CD4-positive, alpha-beta memory T cell (primary cell): ENCODE measurements at regions not wholly inside any gene's neighbourhood (a gene's known extent, or its start where the extent isn't known, plus 50 kb on each side); places are given as distances from the start of the nearest gene placed in this dataset.

ENCODE experiments used
- CTCF ChIA-PET: fragments of 350-600 bp; sonication (Branson Sonifier 250); formaldehyde crosslinking; loops from one replicate; lab custom pipeline; 2021; ENCODE audit warnings: inconsistent platforms; ENCODE audit not compliant: partially characterized antibody; lab: Charles Lee
- POLR2A ChIA-PET: fragments of 350-600 bp; sonication (Branson Sonifier 250); formaldehyde crosslinking; loops from one replicate; lab custom pipeline; 2021; ENCODE audit not compliant: partially characterized antibody; lab: Charles Lee
- DNase-seq, 5 donors: peaks; one replicate each; pipeline versions ENCODE4 v3.0.0 to v3.0.0-alpha.2; 2020 to 2022; ENCODE audit warnings: mixed read lengths in 1 of 5
- H3K27ac ChIP-seq: one replicate; pipeline ENCODE4 v1.7.0; 2013; ENCODE audit warnings: low read depth, low read length
- H3K27me3 ChIP-seq: 2 replicates; pipeline ENCODE4 v1.7.0; 2013; ENCODE audit warnings: mild to moderate bottlenecking, low read length, moderate library complexity; ENCODE audit not compliant: insufficient read depth
- H3K36me3 ChIP-seq: 2 replicates; pipeline ENCODE4 v1.7.0; 2013; ENCODE audit warnings: mild to moderate bottlenecking, low read length, moderate library complexity; ENCODE audit not compliant: insufficient read depth
- H3K4me1 ChIP-seq: 2 replicates; pipeline ENCODE4 v1.7.0; 2013; ENCODE audit warnings: mild to moderate bottlenecking, low read length, moderate library complexity; ENCODE audit not compliant: insufficient read depth
- H3K4me3 ChIP-seq, 2 donors: one replicate each; pipeline ENCODE4 v1.7.0; 2013; ENCODE audit warnings: low read length in 2 of 2, mild to moderate bottlenecking in 1 of 2
- H3K9me3 ChIP-seq, 2 donors: one replicate each; pipeline ENCODE4 v1.7.0; 2013; ENCODE audit warnings: low read length in 2 of 2, control low read depth in 1 of 2; ENCODE audit not compliant: control insufficient read depth in 1 of 2
- H3K27ac Mint-ChIP-seq, 7 donors: one replicate each; pipeline ENCODE4 v1.8.0; 2020 to 2021; ENCODE audit warnings: mixed read lengths in 7 of 7, mild to moderate bottlenecking in 6 of 7, inconsistent platforms in 3 of 7, moderate library complexity in 3 of 7
- H3K27me3 Mint-ChIP-seq, 2 donors: one replicate each; pipeline ENCODE4 v1.8.0; 2020 to 2021; ENCODE audit warnings: mixed read lengths in 2 of 2
- H3K36me3 Mint-ChIP-seq, 2 donors: one replicate each; pipeline ENCODE4 v1.8.0; 2020 to 2021; ENCODE audit warnings: mixed read lengths in 2 of 2, inconsistent platforms in 1 of 2, mild to moderate bottlenecking in 1 of 2
- H3K4me1 Mint-ChIP-seq, 4 donors: one replicate each; pipeline ENCODE4 v1.8.0; 2020 to 2021; ENCODE audit warnings: mixed read lengths in 4 of 4, mild to moderate bottlenecking in 1 of 4
- H3K4me3 Mint-ChIP-seq, 8 donors: one replicate each; pipeline ENCODE4 v1.8.0; 2020 to 2021; ENCODE audit warnings: mixed read lengths in 8 of 8, mild to moderate bottlenecking in 7 of 8, moderate library complexity in 6 of 8, inconsistent platforms in 3 of 8
- H3K9me3 Mint-ChIP-seq, 8 donors: one replicate each; pipeline ENCODE4 v1.8.0; 2020 to 2021; ENCODE audit warnings: mixed read lengths in 8 of 8, mild to moderate bottlenecking in 5 of 8, inconsistent platforms in 3 of 8, moderate library complexity in 1 of 8
- intact Hi-C: fragments of 100-400 bp; cut with micrococcal nuclease; formaldehyde crosslinking; loops from one replicate; pipeline ENCODE4 v1.15.1; 2023

DNA sequence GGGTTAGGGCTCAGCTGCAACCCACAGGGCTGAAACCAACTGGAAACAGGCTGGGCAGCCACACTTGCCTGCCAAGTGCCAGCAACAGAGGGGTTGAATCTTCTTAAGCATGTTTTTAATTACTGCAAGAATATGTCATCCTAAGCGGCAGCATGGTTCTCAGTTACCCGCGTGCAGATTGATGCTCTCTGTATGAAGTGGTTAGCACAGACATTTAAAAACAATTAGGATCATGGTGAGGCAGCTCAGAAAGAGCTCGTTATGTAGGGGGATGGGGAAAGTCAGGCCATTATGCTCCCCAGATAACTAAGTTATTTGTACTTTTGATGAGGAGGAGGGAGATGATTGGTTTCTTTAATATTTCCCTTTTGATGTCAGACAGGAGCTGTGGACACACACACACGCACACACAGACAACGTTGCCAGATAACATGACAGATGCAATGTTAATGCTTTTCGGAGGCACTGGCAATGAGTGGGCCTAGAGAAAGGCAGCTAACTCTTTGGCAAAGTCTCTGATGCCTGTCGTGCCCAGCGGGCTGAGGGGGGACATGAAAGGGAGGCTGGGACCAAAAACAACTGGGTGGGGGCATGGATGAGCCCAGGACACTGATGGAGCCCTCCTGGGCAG, 389.7 kb downstream of the NXPE2 start:
- Histone ChIP-seq H3K27me3 (no peaks in the 10 kb centered on the region), H3K9me3 (no peaks in the 10 kb centered on the region), H3K4me3 (no peak overlapping the region), H3K36me3 (no peaks in the 10 kb centered on the region), H3K4me1 (no peaks in the 10 kb centered on the region), H3K27ac (no peak overlapping the region)
- no peak overlapping the region for H3K4me3 Mint-ChIP-seq
- peaks cover 0 to 5% (median 0%) of the 10 kb centered on the region in 8 donors for H3K9me3 Mint-ChIP-seq
- no peaks in the 10 kb centered on the region for H3K36me3 Mint-ChIP-seq
- intact Hi-C loops, result no loop called here
- POLR2A ChIA-PET, result no interaction called here
- no peak overlapping the region for H3K27ac Mint-ChIP-seq
- no peak for DNase-seq
- CTCF ChIA-PET, result no interaction called here
- H3K4me1 Mint-ChIP-seq, result no peaks in the 10 kb centered on the region
- H3K27me3 Mint-ChIP-seq, result no peaks in the 10 kb centered on the region

DNA sequence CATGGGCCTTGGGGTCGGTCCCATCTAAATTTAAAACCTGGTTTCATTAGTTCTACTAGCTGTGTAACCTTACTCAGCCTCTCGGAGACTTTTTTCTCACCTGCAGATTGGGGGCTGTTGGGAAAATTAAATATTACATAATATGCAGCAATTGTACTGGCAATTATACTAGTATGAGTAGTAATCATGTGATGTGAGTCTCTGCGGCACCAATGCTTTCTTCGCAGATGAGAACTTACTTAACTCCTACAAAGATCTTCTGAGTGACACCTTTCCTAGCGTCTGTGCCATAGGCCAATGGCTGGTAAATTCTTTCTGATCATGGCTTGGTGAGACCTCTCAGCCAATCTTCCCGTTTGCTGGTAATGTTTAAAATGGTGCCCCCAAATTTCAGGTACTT, 391.3 kb downstream of the NXPE2 start:
- POLR2A ChIA-PET, result no interaction called here
- Mint-ChIP-seq H3K36me3 (no peaks in the 10 kb centered on the region), H3K9me3 (peaks cover 0 to 5% (median 0%) of the 10 kb centered on the region in 8 donors), H3K4me1 (no peaks in the 10 kb centered on the region), H3K27ac (no peak overlapping the region), H3K27me3 (no peaks in the 10 kb centered on the region), H3K4me3 (no peak overlapping the region)
- DNase-seq, result no peak
- Histone ChIP-seq H3K27ac (no peak overlapping the region), H3K4me3 (no peak overlapping the region), H3K27me3 (no peaks in the 10 kb centered on the region), H3K9me3 (no peaks in the 10 kb centered on the region), H3K4me1 (no peaks in the 10 kb centered on the region), H3K36me3 (no peaks in the 10 kb centered on the region)
- intact Hi-C loops, result no loop called here
- CTCF ChIA-PET, result no interaction called here

DNA sequence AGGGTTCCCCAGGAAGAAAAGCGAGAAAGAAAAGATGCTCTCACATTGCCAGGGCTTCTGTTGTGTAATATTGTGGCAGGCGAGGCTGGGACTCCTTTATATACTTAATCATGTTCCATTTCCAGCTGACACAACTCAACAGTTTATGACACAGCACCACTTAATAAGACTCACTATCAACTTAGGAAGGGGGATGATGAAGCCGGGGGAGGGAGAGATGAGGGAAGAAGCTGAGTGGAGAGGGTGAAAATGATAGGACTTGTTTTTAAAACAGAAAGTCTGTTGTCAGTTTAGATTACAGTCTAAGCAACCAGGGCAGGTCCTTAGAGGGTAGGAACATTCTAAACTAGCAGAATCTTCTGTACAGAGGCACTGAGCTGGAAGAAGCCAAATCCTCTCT, 397.0 kb downstream of the NXPE2 start:
- H3K27me3 ChIP-seq, result no peaks in the 10 kb centered on the region
- intact Hi-C loops, result no loop called here
- Mint-ChIP-seq H3K4me1 (no peaks in the 10 kb centered on the region), H3K9me3 (peaks cover 0 to 5% (median 0%) of the 10 kb centered on the region in 8 donors), H3K4me3 (no peak overlapping the region), H3K36me3 (no peaks in the 10 kb centered on the region), H3K27me3 (no peaks in the 10 kb centered on the region), H3K27ac (no peak overlapping the region)
- ChIA-PET POLR2A (no interaction called here), CTCF (no interaction called here)
- H3K9me3 ChIP-seq, result no peaks in the 10 kb centered on the region
- H3K4me1 ChIP-seq, result no peaks in the 10 kb centered on the region
- DNase-seq, result no peak
- no peak overlapping the region for H3K4me3 ChIP-seq
- H3K36me3 ChIP-seq, result no peaks in the 10 kb centered on the region
- no peak overlapping the region for H3K27ac ChIP-seq

DNA sequence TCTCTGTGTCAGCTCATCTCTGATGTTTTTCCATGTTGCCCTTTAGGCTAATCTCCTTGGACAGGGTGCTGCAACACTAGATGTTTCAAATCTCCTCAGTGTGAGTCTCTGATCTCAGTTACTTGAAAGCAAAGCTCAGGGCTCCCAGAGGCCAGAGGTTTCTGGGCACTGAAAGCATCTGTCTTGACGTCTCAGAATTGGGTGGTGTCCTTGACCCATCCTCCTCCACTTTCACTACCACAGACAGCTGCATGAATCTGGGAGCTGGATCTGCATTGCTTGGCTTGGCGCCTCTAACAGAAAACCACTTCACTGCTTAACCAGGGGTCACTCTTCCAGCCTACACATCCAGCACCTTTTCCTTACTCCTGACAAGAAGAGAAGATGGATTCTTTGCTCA, 399.4 kb downstream of the NXPE2 start:
- H3K27me3 ChIP-seq, result no peaks in the 10 kb centered on the region
- H3K4me3 Mint-ChIP-seq, result no peak overlapping the region
- no peak overlapping the region for H3K27ac ChIP-seq
- no peaks in the 10 kb centered on the region for H3K36me3 ChIP-seq
- H3K4me1 Mint-ChIP-seq, result no peaks in the 10 kb centered on the region
- H3K27me3 Mint-ChIP-seq, result no peaks in the 10 kb centered on the region
- H3K9me3 ChIP-seq, result no peaks in the 10 kb centered on the region
- H3K36me3 Mint-ChIP-seq, result no peaks in the 10 kb centered on the region
- CTCF ChIA-PET, result no interaction called here
- H3K27ac Mint-ChIP-seq, result no peak overlapping the region
- H3K9me3 Mint-ChIP-seq, result peaks cover 0 to 5% (median 0%) of the 10 kb centered on the region in 8 donors
- intact Hi-C loops, result no loop called here
- POLR2A ChIA-PET, result no interaction called here
- no peak for DNase-seq
- H3K4me3 ChIP-seq, result no peak overlapping the region
- H3K4me1 ChIP-seq, result no peaks in the 10 kb centered on the region

DNA sequence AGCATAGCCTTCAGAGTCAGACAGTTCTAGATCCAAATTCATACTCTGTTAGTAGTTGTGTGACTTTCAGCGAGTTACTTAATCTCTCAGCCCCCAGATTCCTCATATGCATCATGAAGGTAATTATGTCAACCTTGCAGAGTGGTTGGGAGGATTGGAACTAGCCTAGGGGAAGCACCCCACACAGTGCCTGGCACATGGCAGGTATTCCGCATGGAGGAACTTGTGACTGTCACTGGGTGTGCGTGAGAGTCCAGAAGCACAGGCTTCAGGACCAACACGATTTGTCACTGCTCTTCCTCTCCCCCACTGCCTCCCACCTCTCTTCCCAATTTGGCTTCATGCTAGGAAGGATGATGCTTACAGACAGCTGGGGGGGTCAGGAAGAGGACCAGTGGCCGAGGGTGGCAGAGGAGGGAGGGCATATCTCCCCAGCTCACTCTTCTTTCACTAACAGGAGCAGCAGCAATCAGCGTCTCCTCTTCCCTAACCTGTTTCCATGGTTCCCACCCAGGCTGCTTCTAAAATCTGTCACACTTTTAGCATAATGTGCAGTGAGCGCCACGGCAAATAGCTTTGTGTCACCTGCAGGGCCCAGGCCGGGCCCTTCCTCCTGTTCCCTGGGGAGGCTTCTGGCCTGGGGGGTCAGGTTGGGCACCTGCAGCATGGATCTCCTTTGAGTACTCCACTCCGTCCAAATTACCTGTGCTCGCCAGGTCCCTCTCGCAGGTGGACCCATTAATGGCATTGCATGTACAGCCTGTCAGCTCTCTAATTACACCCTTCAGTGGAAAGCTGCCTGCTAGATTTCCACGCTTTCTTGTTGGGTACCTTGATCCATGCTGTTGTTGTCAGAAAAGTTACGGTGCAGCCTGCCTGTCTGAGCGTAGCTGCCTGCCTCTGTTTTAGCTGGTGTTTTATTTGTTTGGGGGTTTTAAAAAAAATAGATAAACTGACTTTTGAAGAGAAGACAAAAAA, 400.4 kb downstream of the NXPE2 start:
- no peaks in the 10 kb centered on the region for H3K9me3 ChIP-seq
- no peaks in the 10 kb centered on the region for H3K4me1 ChIP-seq
- CTCF ChIA-PET, result no interaction called here
- no peak overlapping the region for H3K4me3 Mint-ChIP-seq
- intact Hi-C loops, result no loop called here
- no peaks in the 10 kb centered on the region for H3K4me1 Mint-ChIP-seq
- H3K9me3 Mint-ChIP-seq, result peaks cover 0 to 5% (median 0%) of the 10 kb centered on the region in 8 donors
- no peak overlapping the region for H3K4me3 ChIP-seq
- no peak for DNase-seq
- H3K27ac Mint-ChIP-seq, result no peak overlapping the region
- H3K27me3 Mint-ChIP-seq, result no peaks in the 10 kb centered on the region
- POLR2A ChIA-PET, result no interaction called here
- H3K36me3 ChIP-seq, result no peaks in the 10 kb centered on the region
- no peaks in the 10 kb centered on the region for H3K27me3 ChIP-seq
- H3K36me3 Mint-ChIP-seq, result no peaks in the 10 kb centered on the region
- no peak overlapping the region for H3K27ac ChIP-seq

DNA sequence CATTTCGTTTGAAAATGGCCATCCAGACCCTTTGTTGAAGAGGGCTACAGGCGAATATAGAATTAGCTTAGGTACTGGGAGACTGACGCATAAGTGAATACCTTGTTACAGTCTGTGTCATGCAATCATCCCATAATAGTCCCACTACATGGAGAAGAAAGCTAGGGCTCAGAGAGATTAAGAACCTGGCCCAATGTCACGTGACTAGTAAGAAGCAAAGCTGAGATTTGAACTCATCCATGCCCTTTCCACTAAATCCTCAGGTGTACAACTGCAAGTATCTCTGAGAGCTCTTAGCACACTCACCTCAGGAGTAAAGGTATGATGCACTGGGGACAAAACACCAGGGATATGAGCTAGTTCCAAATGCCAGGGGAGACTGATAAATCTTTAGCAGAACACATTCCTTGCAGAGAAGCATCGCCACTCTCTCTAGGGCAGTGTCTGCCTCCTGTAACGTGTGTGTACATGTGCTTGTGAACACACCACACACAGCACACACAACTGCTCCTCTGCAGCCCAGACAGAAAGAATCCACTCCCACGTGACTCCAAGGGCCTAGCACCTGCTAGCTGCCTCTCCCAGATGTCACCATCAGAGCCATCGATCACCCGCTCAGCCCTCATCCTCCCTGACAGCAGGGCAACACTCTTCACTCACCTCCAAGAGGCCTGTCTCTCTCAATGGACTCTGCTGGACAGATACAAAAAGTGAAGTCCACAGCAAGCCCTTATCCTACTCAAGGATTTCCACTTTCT, 402.8 kb downstream of the NXPE2 start:
- Histone ChIP-seq H3K36me3 (no peaks in the 10 kb centered on the region), H3K27me3 (no peaks in the 10 kb centered on the region), H3K9me3 (no peaks in the 10 kb centered on the region), H3K4me1 (no peaks in the 10 kb centered on the region), H3K27ac (no peak overlapping the region), H3K4me3 (no peak overlapping the region)
- CTCF ChIA-PET, result no interaction called here
- Mint-ChIP-seq H3K27me3 (peaks cover 0 to 2% of the 10 kb centered on the region in 2 donors), H3K36me3 (no peaks in the 10 kb centered on the region), H3K27ac (no peak overlapping the region), H3K9me3 (peaks cover 0 to 4% (median 0%) of the 10 kb centered on the region in 8 donors), H3K4me3 (no peak overlapping the region), H3K4me1 (no peaks in the 10 kb centered on the region)
- POLR2A ChIA-PET, result no interaction called here
- intact Hi-C loops, result no loop called here
- DNase-seq, result no peak

GRCh38 chr11:115081972-115082371, 403.6 kb downstream of the NXPE2 start:
- intact Hi-C loops, result no loop called here
- H3K27me3 ChIP-seq, result no peaks in the 10 kb centered on the region
- no peaks in the 10 kb centered on the region for H3K36me3 Mint-ChIP-seq
- no peaks in the 10 kb centered on the region for H3K36me3 ChIP-seq
- H3K4me3 Mint-ChIP-seq, result no peak overlapping the region
- no peak for DNase-seq
- ChIA-PET CTCF (no interaction called here), POLR2A (no interaction called here)
- H3K27ac Mint-ChIP-seq, result no peak overlapping the region
- H3K4me1 ChIP-seq, result no peaks in the 10 kb centered on the region
- peaks cover 0 to 2% (median 0%) of the 10 kb centered on the region in 8 donors for H3K9me3 Mint-ChIP-seq
- H3K27me3 Mint-ChIP-seq, result peaks cover 0 to 2% of the 10 kb centered on the region in 2 donors
- no peaks in the 10 kb centered on the region for H3K9me3 ChIP-seq
- H3K27ac ChIP-seq, result no peak overlapping the region
- no peaks in the 10 kb centered on the region for H3K4me1 Mint-ChIP-seq
- H3K4me3 ChIP-seq, result no peak overlapping the region
